K562 (cell line): ENCODE measurements at regions not wholly inside any gene's neighbourhood (a gene's known extent, or its start where the extent isn't known, plus 50 kb on each side); places are given as distances from the start of the nearest gene placed in this dataset.

Experiments used
- ATAC-seq: fragments of 200-7000 bp; cut with Tn5 transposase; 3 replicates; pipeline ENCODE4 v1.9.1; 2020; ENCODE audit warnings: moderate library complexity
- BruUV-seq: library from RNA; stranded (reverse); fragments of 400-500 nt; replicated peaks from 2 replicates; lab custom pipeline; 2021; lab: Mats Ljungman, UMichigan
- CTCF ChIA-PET: fragments of 300-600 bp; formaldehyde crosslinking; extraction: SDS; loops from one replicate; lab custom pipeline; 2021; ENCODE audit warnings: low intra/inter-chr PET ratio; lab: Yijun Ruan, JAX
- POLR2A ChIA-PET: fragments of 300-600, 350-650 bp; sonication (Branson Sonifier 250); formaldehyde crosslinking; extraction: SDS; loops from one replicate; lab custom pipeline; 2021; ENCODE audit warnings: antibody characterized with exemption, inconsistent platforms; lab: Yijun Ruan, JAX
- DNase-seq, 4 experiments: peaks; one replicate each; pipeline versions ENCODE4 v3.0.0 to v3.0.0-alpha.2; 2011 to 2018; ENCODE audit warnings: low spot score in 3 of 4, mixed read lengths in 3 of 4; ENCODE audit errors: extremely low read depth in 1 of 4
- FAIRE-seq: peaks from 2 replicates; lab custom pipeline; 2011; peaks lifted over from hg19 to GRCh38; lab: Jason Lieb, UNC
- H2AFZ ChIP-seq: 2 replicates; pipeline ENCODE4 v1.6.0; 2011; ENCODE audit warnings: low read depth, low read length, control low read depth, inconsistent platforms
- H3K27ac ChIP-seq: fragments of 200-600 bp; 3 replicates; pipeline ENCODE4 v1.8.0; 2011; ENCODE audit warnings: low read depth, mild to moderate bottlenecking, control low read depth, inconsistent platforms, low read length, moderate library complexity, mixed read lengths; ENCODE audit errors: extremely low read depth
- H3K27me3 ChIP-seq, 2 experiments: fragments of 300-600 bp in 1 of 2; 2 replicates in 1 of 2; 3 replicates in 1 of 2; pipeline versions ENCODE4 v1.6.0 to v1.8.0; 2011; ENCODE audit warnings: inconsistent platforms in 2 of 2, low read length in 2 of 2, mild to moderate bottlenecking in 1 of 2, mixed read lengths in 1 of 2, moderate library complexity in 1 of 2; ENCODE audit not compliant: control insufficient read depth in 2 of 2, insufficient read depth in 2 of 2
- H3K36me3 ChIP-seq: fragments of 300-600 bp; 3 replicates; pipeline ENCODE4 v1.8.0; 2011; ENCODE audit warnings: mild to moderate bottlenecking, low read length, inconsistent platforms; ENCODE audit not compliant: control insufficient read depth, insufficient read depth
- H3K4me1 ChIP-seq, 2 experiments: fragments of 200-600 bp in 1 of 2; replicated peaks in 1 of 2; 2 replicates in 1 of 2; 3 replicates in 1 of 2; pipeline versions ENCODE4 v1.5.1 to v1.8.0; 2011; ENCODE audit warnings: inconsistent platforms in 2 of 2, low read length in 2 of 2, mild to moderate bottlenecking in 1 of 2, mixed read lengths in 1 of 2, moderate library complexity in 1 of 2; ENCODE audit not compliant: control insufficient read depth in 2 of 2, insufficient read depth in 2 of 2
- H3K4me2 ChIP-seq: 2 replicates; pipeline ENCODE4 v1.6.1; 2011; ENCODE audit warnings: low read length, control low read depth, inconsistent platforms, mixed read lengths; ENCODE audit not compliant: insufficient read depth
- H3K4me3 ChIP-seq: fragments of 200-600 bp; sonication (generic), shearing (Covaris generic); 2 replicates; pipeline ENCODE4 v1.5.1; 2016; ENCODE audit warnings: control low read depth, inconsistent platforms
- H3K79me2 ChIP-seq: fragments of 200-600 bp; 3 replicates; pipeline ENCODE4 v1.8.0; 2011; ENCODE audit warnings: low read length, inconsistent platforms; ENCODE audit not compliant: control insufficient read depth, insufficient read depth
- H3K9ac ChIP-seq, 2 experiments: 2 replicates each; pipeline versions ENCODE4 v1.6.0 to v1.6.1; 2011; ENCODE audit warnings: low read depth in 2 of 2, low read length in 2 of 2, control low read depth in 1 of 2, inconsistent platforms in 1 of 2, mild to moderate bottlenecking in 1 of 2, mixed read lengths in 1 of 2; ENCODE audit not compliant: insufficient read depth in 1 of 2
- H3K9me1 ChIP-seq: one replicate; pipeline ENCODE4 v1.6.0; 2011; ENCODE audit warnings: inconsistent platforms, mild to moderate bottlenecking, low read length, moderate library complexity; ENCODE audit not compliant: control insufficient read depth, insufficient read depth
- H3K9me3 ChIP-seq: replicated peaks from 2 replicates; pipeline ENCODE4 v1.5.1; 2011; ENCODE audit warnings: low read depth, low read length, inconsistent platforms; ENCODE audit not compliant: control insufficient read depth, insufficient read depth
- H4K20me1 ChIP-seq: replicated peaks from 2 replicates; pipeline ENCODE4 v1.6.1; 2011; ENCODE audit warnings: low read length, inconsistent platforms, mixed read lengths; ENCODE audit not compliant: control insufficient read depth, insufficient read depth
- ZBTB17 ChIP-seq: fragments of 450-650 bp; formaldehyde crosslinking; IDR thresholded peaks from 2 replicates; pipeline ENCODE4 v1.4.0; 2020; ENCODE audit warnings: mild to moderate bottlenecking
- WGBS: fragments of 100-300 bp; shearing (Covaris generic); methylation state at CpG from one replicate; pipeline ENCODE4 v1.1.6; 2016; ENCODE audit warnings: low coverage, mixed read lengths; ENCODE audit not compliant: insufficient coverage; ENCODE audit errors: missing lambda C conversion rate; 5-methylcytosine and 5-hydroxymethylcytosine counted together
- in situ Hi-C: fragments of 300-500 bp; cut with MboI; formaldehyde crosslinking; loops from 4 replicates; pipeline ENCODE4 v1.15.0; 2018; ENCODE audit warnings: inconsistent platforms, mixed read lengths
- intact Hi-C: fragments of 100-400 bp; cut with micrococcal nuclease; formaldehyde crosslinking; loops from 2 replicates; pipeline ENCODE4 v1.14.2; 2022
- TF ChIP-seq, protein P1 (sequence below), 2 experiments: fragments of 450-650 bp; formaldehyde crosslinking in 1 of 2; IDR thresholded peaks; 2 replicates each; pipeline versions ENCODE4 v1.4.0 to v1.6.1; 2014 to 2020; ENCODE audit warnings: mild to moderate bottlenecking in 2 of 2, borderline replicate concordance in 1 of 2, low read depth in 1 of 2

- no TSS peak for BruUV-seq
- intact Hi-C loops (no loop called here), in situ Hi-C loops (no loop called here)
- TF ChIP-seq, protein P1, sequence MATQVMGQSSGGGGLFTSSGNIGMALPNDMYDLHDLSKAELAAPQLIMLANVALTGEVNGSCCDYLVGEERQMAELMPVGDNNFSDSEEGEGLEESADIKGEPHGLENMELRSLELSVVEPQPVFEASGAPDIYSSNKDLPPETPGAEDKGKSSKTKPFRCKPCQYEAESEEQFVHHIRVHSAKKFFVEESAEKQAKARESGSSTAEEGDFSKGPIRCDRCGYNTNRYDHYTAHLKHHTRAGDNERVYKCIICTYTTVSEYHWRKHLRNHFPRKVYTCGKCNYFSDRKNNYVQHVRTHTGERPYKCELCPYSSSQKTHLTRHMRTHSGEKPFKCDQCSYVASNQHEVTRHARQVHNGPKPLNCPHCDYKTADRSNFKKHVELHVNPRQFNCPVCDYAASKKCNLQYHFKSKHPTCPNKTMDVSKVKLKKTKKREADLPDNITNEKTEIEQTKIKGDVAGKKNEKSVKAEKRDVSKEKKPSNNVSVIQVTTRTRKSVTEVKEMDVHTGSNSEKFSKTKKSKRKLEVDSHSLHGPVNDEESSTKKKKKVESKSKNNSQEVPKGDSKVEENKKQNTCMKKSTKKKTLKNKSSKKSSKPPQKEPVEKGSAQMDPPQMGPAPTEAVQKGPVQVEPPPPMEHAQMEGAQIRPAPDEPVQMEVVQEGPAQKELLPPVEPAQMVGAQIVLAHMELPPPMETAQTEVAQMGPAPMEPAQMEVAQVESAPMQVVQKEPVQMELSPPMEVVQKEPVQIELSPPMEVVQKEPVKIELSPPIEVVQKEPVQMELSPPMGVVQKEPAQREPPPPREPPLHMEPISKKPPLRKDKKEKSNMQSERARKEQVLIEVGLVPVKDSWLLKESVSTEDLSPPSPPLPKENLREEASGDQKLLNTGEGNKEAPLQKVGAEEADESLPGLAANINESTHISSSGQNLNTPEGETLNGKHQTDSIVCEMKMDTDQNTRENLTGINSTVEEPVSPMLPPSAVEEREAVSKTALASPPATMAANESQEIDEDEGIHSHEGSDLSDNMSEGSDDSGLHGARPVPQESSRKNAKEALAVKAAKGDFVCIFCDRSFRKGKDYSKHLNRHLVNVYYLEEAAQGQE (IDR thresholded peaks at IDR 0.05; ENCODE audit: borderline replicate concordance) = 0 out of 2 replicates have a peak, but pooled peaks have one; percentile 9
- TF ChIP-seq, protein P1 (CRISPR knock-in tag; IDR thresholded peaks at IDR 0.05; ENCODE audit: low read depth) = no peak
- no peak for TF ChIP-seq ZBTB17 (CRISPR knock-in tag)
- H3K36me3 ChIP-seq = no peaks in the 10 kb centered on the region
- ChIA-PET CTCF (no interaction called here), POLR2A (no interaction called here)
- H2AFZ ChIP-seq = no peak overlapping the region
- H3K79me2 ChIP-seq = no peaks in the 10 kb centered on the region
- no peak overlapping the region for H3K4me3 ChIP-seq
- under 1% methylated on average over 13 of the region's 14 CpGs for WGBS
- ATAC-seq (no peak; the same call in 2 of the 3 replicates), FAIRE-seq (no peak), DNase-seq (no peak)
- no peak overlapping the region for H3K9ac ChIP-seq
- H3K4me2 ChIP-seq = no peak overlapping the region
- no peaks in the 10 kb centered on the region for H4K20me1 ChIP-seq
- no peak overlapping the region for H3K27ac ChIP-seq
- H3K9me1 ChIP-seq = no peaks in the 10 kb centered on the region
- peaks cover 0 to 16% of the 10 kb centered on the region in 2 experiments; a peak in 2 of 5 replicates for H3K4me1 ChIP-seq
- peaks cover 0 to 6% of the 10 kb centered on the region in 2 experiments; a peak in 2 of 5 replicates for H3K27me3 ChIP-seq
- no peaks in the 10 kb centered on the region for H3K9me3 ChIP-seq
Measured at GRCh38 chr19:34579281-34580054, 97.5 kb downstream of the SCGB2B2 start.
